Ovary (tissue), 7 donors: ENCODE measurements at regions not wholly inside any gene's neighbourhood (a gene's known extent, or its start where the extent isn't known, plus 50 kb on each side); places are given as distances from the start of the nearest gene placed in this dataset.
"Not testable (repeated sequence)": the region's sequence is repeated elsewhere in the genome, so short reads cannot be mapped to it uniquely, and the experiment has no call there.

Experiments used
- DNase-seq, 5 donors: peaks; one replicate each; pipeline ENCODE4 v3.0.0-alpha.2; 2019 to 2020
- H3K27ac ChIP-seq, 2 donors: fragments of 200-600 bp; one replicate each; pipeline versions ENCODE4 v1.5.1 to v1.8.0; 2019 to 2022
- H3K27me3 ChIP-seq: fragments of 200-600 bp; one replicate; pipeline ENCODE4 v1.8.0; 2022
- H3K36me3 ChIP-seq: fragments of 200-600 bp; sonication (generic); one replicate; pipeline ENCODE4 v1.5.1; 2019
- H3K4me1 ChIP-seq: one replicate; pipeline ENCODE4 v1.8.1; 2013; ENCODE audit warnings: mild to moderate bottlenecking, moderate library complexity; ENCODE audit not compliant: insufficient read depth
- H3K4me3 ChIP-seq: fragments of 200-600 bp; sonication (generic); one replicate; pipeline ENCODE4 v1.5.1; 2017
- H3K9me3 ChIP-seq, 2 donors: fragments of 200-600 bp in 1 of 2; sonication (generic) in 1 of 2; one replicate each; pipeline versions ENCODE4 v1.5.1 to v1.8.1; 2013 to 2019; ENCODE audit warnings: mild to moderate bottlenecking in 1 of 2, moderate library complexity in 1 of 2
- EP300 ChIP-seq: sonication (generic); formaldehyde crosslinking; IDR thresholded peaks from one replicate; pipeline ENCODE4 v1.6.1; 2017; ENCODE audit warnings: antibody characterized with exemption
- POLR2A ChIP-seq: fragments of 450-650 bp; IDR thresholded peaks from one replicate; pipeline ENCODE4 v1.6.1; 2017; ENCODE audit warnings: antibody characterized with exemption, mild to moderate bottlenecking, moderate library complexity
- whole genome bisulfite sequencing, 3 donors: extraction: QIAGEN DNeasy Blood & Tissue Kit in 1 of 3; methylation state at CpG; one replicate each; pipeline versions ENCODE4 v1.1.5 to v1.1.7; 2013 to 2017; 5-methylcytosine and 5-hydroxymethylcytosine counted together
- intact Hi-C, 4 donors: fragments of 100-400 bp; cut with DNase I; formaldehyde crosslinking; loops; one replicate each; pipeline versions ENCODE4 v1.11.0 to v1.15.1; 2022 to 2023
- TF ChIP-seq, protein P1 (sequence below), 3 donors: fragments of 450-650 bp in 2 of 3; fragments of 200-600 bp in 1 of 3; IDR thresholded peaks; one replicate each; pipeline versions ENCODE4 v1.5.1 to v1.8.0; 2016 to 2022; ENCODE audit warnings: antibody characterized with exemption in 3 of 3, mild to moderate bottlenecking in 1 of 3
- donor health status: DM: no; HTN: no; CAD: no; lungs with moderate emphysema.
- donor health status: DM: no; HTN: no; CAD: no.
- donor health status: Bipolar disorder and iron deficiency.
- donor health status: DM: no; HTN: no; CAD: no.
- donor health status: DM: yes; HTN: yes; CAD: no.

- H3K9me3 ChIP-seq, result no peaks in the 10 kb centered on the region
- 88 to 96% (median 92%) methylated on average over 1 of the region's 1 CpG for WGBS, 3 donors
Observed at GRCh38 chr14:40685764-40686163, 920.9 kb upstream of the LRFN5 start.

GRCh38 chr14:40684328-40684727 lies 922.3 kb upstream of the LRFN5 start:
- H3K27me3 ChIP-seq, result no peaks in the 10 kb centered on the region
- 31 to 61% (median 45%) methylated on average over 1 of the region's 1 CpG for WGBS, 3 donors
- TF ChIP-seq EP300, result no peak
- TF ChIP-seq POLR2A, result no peak
- TF ChIP-seq, protein P1, sequence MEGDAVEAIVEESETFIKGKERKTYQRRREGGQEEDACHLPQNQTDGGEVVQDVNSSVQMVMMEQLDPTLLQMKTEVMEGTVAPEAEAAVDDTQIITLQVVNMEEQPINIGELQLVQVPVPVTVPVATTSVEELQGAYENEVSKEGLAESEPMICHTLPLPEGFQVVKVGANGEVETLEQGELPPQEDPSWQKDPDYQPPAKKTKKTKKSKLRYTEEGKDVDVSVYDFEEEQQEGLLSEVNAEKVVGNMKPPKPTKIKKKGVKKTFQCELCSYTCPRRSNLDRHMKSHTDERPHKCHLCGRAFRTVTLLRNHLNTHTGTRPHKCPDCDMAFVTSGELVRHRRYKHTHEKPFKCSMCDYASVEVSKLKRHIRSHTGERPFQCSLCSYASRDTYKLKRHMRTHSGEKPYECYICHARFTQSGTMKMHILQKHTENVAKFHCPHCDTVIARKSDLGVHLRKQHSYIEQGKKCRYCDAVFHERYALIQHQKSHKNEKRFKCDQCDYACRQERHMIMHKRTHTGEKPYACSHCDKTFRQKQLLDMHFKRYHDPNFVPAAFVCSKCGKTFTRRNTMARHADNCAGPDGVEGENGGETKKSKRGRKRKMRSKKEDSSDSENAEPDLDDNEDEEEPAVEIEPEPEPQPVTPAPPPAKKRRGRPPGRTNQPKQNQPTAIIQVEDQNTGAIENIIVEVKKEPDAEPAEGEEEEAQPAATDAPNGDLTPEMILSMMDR (IDR thresholded peaks at IDR 0.05), result no peak
- H3K27ac ChIP-seq, result no peak overlapping the region
- DNase-seq, result no peak
- H3K4me1 ChIP-seq, result no peaks in the 10 kb centered on the region
- H3K36me3 ChIP-seq, result no peaks in the 10 kb centered on the region
- intact Hi-C loops, result no loop called here
- no peak overlapping the region for H3K4me3 ChIP-seq
- no peaks in the 10 kb centered on the region for H3K9me3 ChIP-seq

More at GRCh38 chr14:40685764-40686163, 920.9 kb upstream of the LRFN5 start:
- DNase-seq, result no peak
- no peaks in the 10 kb centered on the region for H3K36me3 ChIP-seq
- no peaks in the 10 kb centered on the region for H3K27me3 ChIP-seq
- TF ChIP-seq POLR2A, result no peak
- TF ChIP-seq, protein P1 (IDR thresholded peaks at IDR 0.05), result no peak
- TF ChIP-seq EP300, result no peak
- H3K4me3 ChIP-seq, result no peak overlapping the region
- no peak overlapping the region for H3K27ac ChIP-seq
- H3K4me1 ChIP-seq, result no peaks in the 10 kb centered on the region
- intact Hi-C loops, result no loop called here

GRCh38 chr14:40682131-40682913 lies 924.4 kb upstream of the LRFN5 start:
- Histone ChIP-seq H3K4me1 (no peaks in the 10 kb centered on the region), H3K27me3 (no peaks in the 10 kb centered on the region), H3K9me3 (no peaks in the 10 kb centered on the region), H3K4me3 (no peak overlapping the region), H3K36me3 (no peaks in the 10 kb centered on the region), H3K27ac (no peak overlapping the region)
- WGBS, 3 donors, result 80 to 83% (median 83%) methylated on average over 3 of the region's 3 CpGs
- DNase-seq, result no peak
- TF ChIP-seq POLR2A, result no peak
- no peak for TF ChIP-seq EP300
- TF ChIP-seq, protein P1 (IDR thresholded peaks at IDR 0.05), result no peak
- intact Hi-C loops, result no loop called here

GRCh38 chr14:40679256-40679655 lies 927.4 kb upstream of the LRFN5 start:
- no peak for TF ChIP-seq EP300
- TF ChIP-seq, protein P1 (IDR thresholded peaks at IDR 0.05), result no peak
- no peak for TF ChIP-seq POLR2A
- intact Hi-C loops, result no loop called here

GRCh38 chr14:40677206-40677605 lies 929.5 kb upstream of the LRFN5 start:
- intact Hi-C loops, H3K36me3 ChIP-seq, H3K9me3 ChIP-seq: not testable (repeated sequence)

More at GRCh38 chr14:40679256-40679655, 927.4 kb upstream of the LRFN5 start:
- WGBS, 3 donors, result 78 to 85% (median 79%) methylated on average over 1 of the region's 1 CpG
- no peak for DNase-seq
- H3K27me3 ChIP-seq, result no peaks in the 10 kb centered on the region
- H3K27ac ChIP-seq, result no peak overlapping the region
- no peaks in the 10 kb centered on the region for H3K4me1 ChIP-seq
- no peak overlapping the region for H3K4me3 ChIP-seq
- H3K36me3 ChIP-seq, result no peaks in the 10 kb centered on the region
- no peaks in the 10 kb centered on the region for H3K9me3 ChIP-seq

More at GRCh38 chr14:40677206-40677605, 929.5 kb upstream of the LRFN5 start:
- not testable (repeated sequence) for H3K27ac ChIP-seq, H3K27me3 ChIP-seq, DNase-seq, H3K4me3 ChIP-seq, H3K4me1 ChIP-seq
